Osteoblast (primary cell): ENCODE measurements at regions not wholly inside any gene's neighbourhood (a gene's known extent, or its start where the extent isn't known, plus 50 kb on each side); places are given as distances from the start of the nearest gene placed in this dataset.

ENCODE experiments used
- DNase-seq: peaks from one replicate; pipeline ENCODE4 v3.0.0; 2011; ENCODE audit warnings: low spot score, mixed read lengths; ENCODE audit not compliant: insufficient read length; ENCODE audit errors: missing footprints
- H2AFZ ChIP-seq: 2 replicates; pipeline ENCODE4 v1.6.0; 2011; ENCODE audit warnings: mild to moderate bottlenecking, low read length
- H3K27ac ChIP-seq: 2 replicates; pipeline ENCODE4 v1.5.1; 2011; ENCODE audit warnings: mild to moderate bottlenecking, low read depth, low read length, moderate library complexity
- H3K27me3 ChIP-seq: 2 replicates; pipeline ENCODE4 v1.6.0; 2012; ENCODE audit warnings: mild to moderate bottlenecking, control low read depth, inconsistent platforms, low read length, moderate library complexity; ENCODE audit not compliant: insufficient read depth
- H3K36me3 ChIP-seq: 2 replicates; pipeline ENCODE4 v1.5.1; 2011; ENCODE audit warnings: mild to moderate bottlenecking, low read length, control low read depth, moderate library complexity; ENCODE audit not compliant: insufficient read depth
- H3K4me1 ChIP-seq: 2 replicates; pipeline ENCODE4 v1.5.1; 2011; ENCODE audit warnings: mild to moderate bottlenecking, low read length, control low read depth, moderate library complexity; ENCODE audit not compliant: insufficient read depth
- H3K4me2 ChIP-seq: 2 replicates; pipeline ENCODE4 v1.6.0; 2011; ENCODE audit warnings: mild to moderate bottlenecking, low read length; ENCODE audit not compliant: insufficient read depth
- H3K4me3 ChIP-seq: fragments of 200-600 bp; sonication (generic); 3 replicates; pipeline ENCODE4 v1.5.1; 2012; ENCODE audit warnings: mild to moderate bottlenecking, low read length, inconsistent platforms; ENCODE audit not compliant: insufficient read depth
- H3K79me2 ChIP-seq: 2 replicates; pipeline ENCODE4 v1.6.0; 2012; ENCODE audit warnings: mild to moderate bottlenecking, low read length, control low read depth, inconsistent platforms; ENCODE audit not compliant: insufficient read depth
- H3K9me3 ChIP-seq: 2 replicates; pipeline ENCODE4 v1.5.1; 2011; ENCODE audit warnings: low read depth, low read length, control low read depth
- H4K20me1 ChIP-seq: 2 replicates; pipeline ENCODE4 v1.6.0; 2012; ENCODE audit warnings: mild to moderate bottlenecking, low read length, control low read depth; ENCODE audit not compliant: insufficient read depth
- TF ChIP-seq, protein P1 (sequence below): IDR thresholded peaks from 2 replicates; pipeline ENCODE4 v1.5.1; 2011; ENCODE audit warnings: mild to moderate bottlenecking, low read depth, low read length, moderate library complexity; ENCODE audit errors: extremely low read depth

DNA sequence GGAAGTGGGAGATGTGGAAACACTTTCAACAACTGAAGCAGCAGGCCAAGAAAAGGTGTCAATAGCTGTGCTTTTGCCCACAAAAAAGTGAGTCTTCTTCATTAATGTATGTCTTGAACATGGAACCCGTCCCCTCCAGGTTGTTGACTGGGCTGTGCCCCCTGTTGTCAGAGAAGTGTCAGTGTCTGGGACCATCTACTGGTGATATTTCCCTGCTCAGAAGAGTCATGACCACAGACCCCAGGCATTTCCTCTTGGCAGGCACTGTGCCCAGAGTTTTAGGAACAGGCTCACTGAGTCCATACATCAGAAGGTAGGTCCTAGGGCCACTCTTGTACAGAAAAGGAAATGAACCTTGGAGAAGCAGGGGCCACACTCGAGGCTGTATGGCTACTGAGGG is 54.8 kb upstream of the LARS2 start:
- no peaks in the 10 kb centered on the region for H3K9me3 ChIP-seq
- TF ChIP-seq, protein P1, sequence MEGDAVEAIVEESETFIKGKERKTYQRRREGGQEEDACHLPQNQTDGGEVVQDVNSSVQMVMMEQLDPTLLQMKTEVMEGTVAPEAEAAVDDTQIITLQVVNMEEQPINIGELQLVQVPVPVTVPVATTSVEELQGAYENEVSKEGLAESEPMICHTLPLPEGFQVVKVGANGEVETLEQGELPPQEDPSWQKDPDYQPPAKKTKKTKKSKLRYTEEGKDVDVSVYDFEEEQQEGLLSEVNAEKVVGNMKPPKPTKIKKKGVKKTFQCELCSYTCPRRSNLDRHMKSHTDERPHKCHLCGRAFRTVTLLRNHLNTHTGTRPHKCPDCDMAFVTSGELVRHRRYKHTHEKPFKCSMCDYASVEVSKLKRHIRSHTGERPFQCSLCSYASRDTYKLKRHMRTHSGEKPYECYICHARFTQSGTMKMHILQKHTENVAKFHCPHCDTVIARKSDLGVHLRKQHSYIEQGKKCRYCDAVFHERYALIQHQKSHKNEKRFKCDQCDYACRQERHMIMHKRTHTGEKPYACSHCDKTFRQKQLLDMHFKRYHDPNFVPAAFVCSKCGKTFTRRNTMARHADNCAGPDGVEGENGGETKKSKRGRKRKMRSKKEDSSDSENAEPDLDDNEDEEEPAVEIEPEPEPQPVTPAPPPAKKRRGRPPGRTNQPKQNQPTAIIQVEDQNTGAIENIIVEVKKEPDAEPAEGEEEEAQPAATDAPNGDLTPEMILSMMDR: no peak
- peak; percentile 32 for DNase-seq
- H2AFZ ChIP-seq: no peak overlapping the region
- H3K27ac ChIP-seq: no peak overlapping the region
- H3K4me1 ChIP-seq: no peaks in the 10 kb centered on the region
- H3K4me3 ChIP-seq: no peak overlapping the region
- no peaks in the 10 kb centered on the region for H4K20me1 ChIP-seq
- no peak overlapping the region for H3K4me2 ChIP-seq
- H3K27me3 ChIP-seq: peaks cover 60% of the 10 kb centered on the region
- H3K79me2 ChIP-seq: no peaks in the 10 kb centered on the region
- no peaks in the 10 kb centered on the region for H3K36me3 ChIP-seq

DNA sequence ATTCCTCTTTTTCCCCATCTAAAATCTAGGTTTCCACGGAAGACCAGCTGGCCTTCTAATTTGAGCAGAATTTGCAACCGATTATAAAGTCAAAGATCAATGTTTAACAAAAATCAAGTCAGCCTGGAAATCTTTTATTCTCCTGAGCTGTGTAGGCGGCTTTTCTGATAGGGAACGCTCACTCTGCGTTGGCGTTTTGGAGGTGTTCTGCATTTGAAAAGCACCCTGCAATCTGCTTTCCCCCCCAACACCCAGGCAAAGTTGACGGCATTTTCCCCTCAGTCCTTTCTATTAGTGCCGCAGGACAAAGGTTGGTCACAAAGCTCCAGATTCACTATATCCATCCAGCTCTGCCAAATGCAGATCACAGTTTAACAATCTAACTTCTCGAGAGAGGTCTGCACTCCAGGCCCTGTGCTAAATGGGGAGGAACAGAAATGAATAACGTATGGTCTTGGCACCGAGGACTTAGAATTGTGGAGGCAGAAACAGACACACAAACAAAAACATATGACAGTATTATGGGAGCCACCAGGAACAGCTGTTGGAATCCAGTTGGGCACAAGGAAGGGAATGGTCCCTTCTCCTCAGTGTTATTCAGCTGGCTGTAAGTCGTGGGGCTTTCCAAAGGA is 50.4 kb upstream of the LARS2 start:
- TF ChIP-seq, protein P1: no peak
- Histone ChIP-seq H3K36me3 (no peaks in the 10 kb centered on the region), H3K4me3 (no peak overlapping the region), H3K27ac (no peak overlapping the region), H3K27me3 (peaks cover 59% of the 10 kb centered on the region), H3K9me3 (no peaks in the 10 kb centered on the region), H2AFZ (no peak overlapping the region), H3K4me2 (no peak overlapping the region), H3K4me1 (no peaks in the 10 kb centered on the region), H3K79me2 (no peaks in the 10 kb centered on the region), H4K20me1 (no peaks in the 10 kb centered on the region)
- DNase-seq: no peak
